ENCODE measurements at regions not wholly inside any gene's neighbourhood (a gene's known extent, or its start where the extent isn't known, plus 50 kb on each side); places are given as distances from the start of the nearest gene placed in this dataset.
"Not testable (repeated sequence)": the region's sequence is repeated elsewhere in the genome, so short reads cannot be mapped to it uniquely, and the experiment has no call there.

DNA sequence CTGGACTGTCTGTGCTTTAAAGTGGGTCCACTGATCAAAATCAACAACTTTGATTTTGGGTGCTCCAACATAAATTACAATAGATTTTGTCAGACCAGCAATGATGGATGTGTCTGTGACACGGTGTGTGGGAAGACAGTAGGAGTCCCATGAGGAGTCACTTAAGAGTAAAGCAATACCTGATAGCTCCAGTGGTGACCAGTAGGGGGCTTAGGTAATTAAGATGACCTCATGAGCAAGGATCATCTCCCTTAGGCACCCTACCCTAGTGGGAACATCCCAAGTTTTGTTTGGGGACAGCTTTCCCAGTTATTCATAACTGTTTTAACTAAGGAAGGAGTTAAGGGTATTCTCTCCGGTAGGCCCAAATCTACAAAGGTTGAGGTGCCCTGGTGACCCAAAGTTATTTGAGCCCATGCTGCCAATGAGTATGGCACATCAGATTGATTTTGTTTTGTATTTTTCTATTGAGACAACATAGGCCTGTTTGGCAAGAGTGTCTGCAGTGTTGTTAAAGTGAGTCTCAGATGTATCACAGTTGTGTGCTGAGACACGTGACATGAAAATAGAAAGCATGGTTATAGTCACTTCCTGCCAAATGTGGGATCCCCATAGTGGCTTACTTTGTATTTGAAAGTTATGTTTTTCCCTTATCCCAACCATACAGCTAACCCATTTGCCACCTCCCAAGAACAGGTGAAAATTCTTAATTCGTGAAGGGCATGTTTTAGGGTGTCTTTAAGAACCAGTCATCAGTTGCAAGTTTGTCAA, 1337.6 kb upstream of the SLC39A10 start:
- ATAC-seq (ENCODE audit: low FRiP score): no peak
- TF ChIP-seq CTCF (IDR thresholded peaks at IDR 0.05): no peak
- no peak for DNase-seq (ENCODE audit: low spot score)

DNA sequence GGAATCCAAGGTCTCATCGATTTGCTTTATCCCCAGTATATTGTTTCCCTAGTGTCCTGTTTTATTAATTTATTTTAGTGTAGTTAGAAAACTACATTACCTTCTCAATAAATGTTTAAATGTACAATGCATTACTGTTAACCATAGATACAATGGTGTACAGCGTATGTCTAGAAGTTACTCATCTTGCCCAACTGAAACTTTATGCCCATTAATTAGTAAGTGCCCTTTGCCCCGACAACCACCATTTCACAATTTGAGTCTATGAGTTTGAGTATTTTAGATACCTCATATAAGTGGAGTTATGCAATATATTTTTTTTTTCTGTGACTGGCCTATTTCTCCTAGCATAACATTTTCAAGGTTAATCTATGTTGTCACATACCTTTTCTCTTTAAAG, 1343.0 kb upstream of the SLC39A10 start:
- ATAC-seq (ENCODE audit: low FRiP score) (no peak), DNase-seq (ENCODE audit: low spot score) (no peak)
- no peak for TF ChIP-seq CTCF (IDR thresholded peaks at IDR 0.05)

GRCh38 chr2:194304191-194304590, 1352.8 kb upstream of the SLC39A10 start:
- no peak for ATAC-seq (ENCODE audit: low FRiP score)
- no peak for DNase-seq (ENCODE audit: low spot score)

GRCh38 chr2:194301946-194302345, 1355.1 kb upstream of the SLC39A10 start:
- no peak for TF ChIP-seq CTCF (IDR thresholded peaks at IDR 0.05)
- DNase-seq (ENCODE audit: low spot score): no peak
- ATAC-seq (ENCODE audit: low FRiP score): no peak

More at GRCh38 chr2:194304191-194304590, 1352.8 kb upstream of the SLC39A10 start:
- TF ChIP-seq CTCF (IDR thresholded peaks at IDR 0.05): no peak

DNA sequence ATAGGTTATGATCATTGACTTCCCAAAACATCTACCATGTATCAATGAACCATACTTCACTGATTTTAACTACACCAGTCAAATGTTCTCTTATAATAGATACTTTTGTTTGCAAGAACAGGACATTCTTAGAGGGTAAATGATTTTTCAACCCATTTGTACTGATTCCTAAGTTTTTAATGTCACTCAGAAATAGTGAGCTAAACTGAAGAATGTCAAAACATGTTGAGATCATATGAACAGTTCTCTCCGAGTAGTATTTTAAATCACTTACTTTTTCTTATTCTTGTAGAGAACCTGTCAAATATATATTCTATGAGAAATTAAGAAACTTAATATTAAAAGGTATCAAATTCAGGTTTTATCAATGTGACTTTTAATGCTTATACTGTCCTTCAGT, 1362.9 kb upstream of the SLC39A10 start:
- TF ChIP-seq CTCF (IDR thresholded peaks at IDR 0.05): no peak
- ATAC-seq (ENCODE audit: low FRiP score) (no peak), DNase-seq (ENCODE audit: low spot score) (no peak)

DNA sequence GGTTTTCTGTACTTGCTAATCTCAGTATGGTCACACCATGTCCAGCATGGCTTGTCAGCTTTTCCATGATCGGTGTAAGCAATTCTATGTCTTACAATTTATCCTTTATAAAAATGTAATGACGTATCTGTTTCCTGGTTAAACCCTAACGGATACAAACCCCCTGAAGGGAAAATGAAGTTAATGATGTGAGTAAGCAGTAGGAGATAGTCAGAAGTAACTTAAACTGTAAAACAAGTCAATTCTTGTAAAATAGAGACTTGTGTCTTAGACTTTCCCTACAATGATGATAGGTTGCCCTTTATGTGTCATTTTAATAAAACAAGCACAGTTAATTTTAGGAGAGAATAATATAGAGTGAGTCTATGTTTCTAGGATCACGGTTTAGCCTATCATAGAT, 1365.9 kb upstream of the SLC39A10 start:
- TF ChIP-seq CTCF (IDR thresholded peaks at IDR 0.05): no peak
- ATAC-seq (ENCODE audit: low FRiP score): no peak
- DNase-seq (ENCODE audit: low spot score): no peak

DNA sequence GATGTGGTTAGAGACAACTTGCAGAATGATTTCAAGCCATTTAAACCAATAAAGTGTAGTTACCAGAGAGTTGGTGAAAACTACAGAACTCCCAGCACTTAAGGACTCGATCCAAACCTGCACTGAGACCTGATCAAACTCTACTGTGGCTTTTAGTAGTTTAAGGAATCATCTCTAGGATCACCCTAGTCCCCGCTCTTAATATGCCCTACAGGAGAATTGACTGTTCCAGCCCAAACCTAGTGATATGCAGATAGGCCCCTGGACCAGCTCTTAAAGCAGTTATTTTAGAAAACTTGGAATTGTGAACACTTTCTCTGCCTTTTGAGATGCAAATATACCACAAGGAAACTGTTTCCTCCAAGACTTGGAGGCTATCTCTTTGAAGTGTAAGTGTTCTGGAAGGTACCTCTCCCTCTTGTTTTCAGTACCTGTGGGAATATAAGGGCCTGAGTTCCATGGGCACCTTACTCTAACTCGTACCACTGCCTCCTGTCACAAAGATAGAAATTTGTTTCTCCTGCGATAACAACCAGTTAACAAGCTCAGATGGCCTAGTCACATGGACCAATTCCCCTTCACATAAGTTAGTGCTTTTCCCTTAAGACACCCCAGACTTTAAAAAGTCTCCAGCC, 1367.2 kb upstream of the SLC39A10 start:
- DNase-seq (ENCODE audit: low spot score) (no peak), ATAC-seq (ENCODE audit: low FRiP score) (no peak)
- TF ChIP-seq CTCF (IDR thresholded peaks at IDR 0.05): no peak

DNA sequence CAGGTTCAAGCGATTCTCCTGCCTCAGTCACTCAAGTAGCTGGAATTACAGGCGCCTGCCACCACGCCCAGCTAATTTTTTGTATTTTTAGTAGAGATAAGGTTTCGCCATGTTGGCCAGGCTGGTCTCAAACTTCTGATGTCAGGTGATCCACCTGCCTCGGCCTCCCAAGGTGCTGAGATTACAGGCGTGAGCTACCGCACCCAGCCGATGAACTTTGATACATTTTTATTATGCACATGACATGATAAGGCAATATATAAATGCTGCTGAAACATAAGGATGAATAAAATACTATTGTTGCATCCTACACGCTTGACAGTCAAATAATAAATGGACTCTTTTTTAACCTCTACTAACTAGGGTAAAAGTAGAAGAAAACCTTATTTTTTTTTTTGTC, 1380.4 kb upstream of the SLC39A10 start:
- ATAC-seq (ENCODE audit: low FRiP score); DNase-seq (ENCODE audit: low spot score): not testable (repeated sequence)

Measured in omental fat pad (tissue), 3 donors.